Cardiac septum (tissue), 1 donor: ENCODE measurements at regions not wholly inside any gene's neighbourhood (a gene's known extent, or its start where the extent isn't known, plus 50 kb on each side); places are given as distances from the start of the nearest gene placed in this dataset.

ENCODE experiments used
- DNase-seq: peaks from one replicate; pipeline ENCODE4 v3.0.0-alpha.2; 2020; ENCODE audit warnings: low spot score
- intact Hi-C: fragments of 100-400 bp; cut with DNase I; formaldehyde crosslinking; loops from one replicate; pipeline ENCODE4 v1.14.0; 2022
- donor health status: DM: no; HTN: no; CAD: no.

- intact Hi-C loops = loop anchor here (5.0 kb wide), 1 partner anchor 69 kb away; no protein-coding TSS in a partner anchor
These were observed 55.0 kb upstream of the BMP2K start for GRCh38 chr4:78720994-78721677.

GRCh38 chr4:78721747-78722146 is 54.4 kb upstream of the BMP2K start:
- intact Hi-C loops = loop anchor here (5.0 kb wide), 1 partner anchor 69 kb away; no protein-coding TSS in a partner anchor
- no peak for DNase-seq

More at GRCh38 chr4:78720994-78721677, 55.0 kb upstream of the BMP2K start:
- no peak for DNase-seq

- DNase-seq = no peak
- intact Hi-C loops = loop anchor here (5.0 kb wide), 1 partner anchor 70 kb away; no protein-coding TSS in a partner anchor
These were observed 53.8 kb upstream of the BMP2K start for GRCh38 chr4:78722320-78722719.

GRCh38 chr4:78722878-78723277 is 53.3 kb upstream of the BMP2K start:
- no peak for DNase-seq
- intact Hi-C loops = loop anchor here (5.0 kb wide), 1 partner anchor 71 kb away; no protein-coding TSS in a partner anchor
